Uterus (tissue), 3 donors: ENCODE measurements at regions not wholly inside any gene's neighbourhood (a gene's known extent, or its start where the extent isn't known, plus 50 kb on each side); places are given as distances from the start of the nearest gene placed in this dataset.

Source experiments
- DNase-seq, 2 donors: peaks; one replicate each; pipeline ENCODE4 v3.0.0-alpha.2; 2019 to 2020
- H3K27ac ChIP-seq, 2 donors: fragments of 200-600 bp; sonication (generic); 1 replicate in 1 of 2; 2 replicates in 1 of 2; pipeline ENCODE4 v1.5.1; 2016 to 2018
- H3K27me3 ChIP-seq, 2 donors: fragments of 200-600 bp; sonication (generic); one replicate each; pipeline ENCODE4 v1.5.1; 2018 to 2019; ENCODE audit warnings: control low read depth in 1 of 2
- H3K36me3 ChIP-seq, 2 donors: fragments of 200-600 bp; sonication (generic); one replicate each; pipeline ENCODE4 v1.5.1; 2019; ENCODE audit warnings: control low read depth in 1 of 2
- H3K4me1 ChIP-seq, 2 donors: fragments of 200-600 bp; sonication (generic); one replicate each; pipeline ENCODE4 v1.5.1; 2018 to 2019; ENCODE audit warnings: control low read depth in 1 of 2
- H3K4me3 ChIP-seq, 2 donors: fragments of 200-600 bp; sonication (generic); 1 replicate in 1 of 2; 2 replicates in 1 of 2; pipeline ENCODE4 v1.5.1; 2018 to 2019; ENCODE audit warnings: mild to moderate bottlenecking in 1 of 2
- H3K9me3 ChIP-seq, 2 donors: fragments of 200-600 bp; sonication (generic); one replicate each; pipeline ENCODE4 v1.5.1; 2019; ENCODE audit warnings: control low read depth in 1 of 2
- CTCF ChIP-seq, 4 experiments: fragments of 200-600 bp in 2 of 4; fragments of 450-650 bp in 2 of 4; sonication (generic) in 2 of 4; IDR thresholded peaks; one replicate each; pipeline ENCODE4 v1.5.1; 2016 to 2019; ENCODE audit warnings: antibody characterized with exemption in 4 of 4, mild to moderate bottlenecking in 2 of 4, moderate library complexity in 1 of 4
- POLR2A ChIP-seq, 2 donors: fragments of 450-650 bp; IDR thresholded peaks; one replicate each; pipeline ENCODE4 v1.6.1; 2016; ENCODE audit warnings: antibody characterized with exemption in 2 of 2, mild to moderate bottlenecking in 1 of 2, moderate library complexity in 1 of 2
- intact Hi-C: fragments of 100-400 bp; cut with DNase I; formaldehyde crosslinking; loops from one replicate; pipeline ENCODE4 v1.15.1; 2023; ENCODE audit warnings: low total_unique reads
- donor health status: DM: yes; HTN: yes; CAD: no.

GRCh38 chr2:22276696-22277095, 1108.3 kb upstream of the KLHL29 start:
- TF ChIP-seq CTCF (IDR thresholded peaks at IDR 0.05) (no peak), POLR2A (IDR thresholded peaks at IDR 0.05) (no peak)
- no peaks in the 10 kb centered on the region for H3K9me3 ChIP-seq
- no peaks in the 10 kb centered on the region for H3K27me3 ChIP-seq
- H3K4me1 ChIP-seq = no peaks in the 10 kb centered on the region
- no peak overlapping the region for H3K27ac ChIP-seq
- DNase-seq = no peak
- H3K36me3 ChIP-seq = no peaks in the 10 kb centered on the region
- H3K4me3 ChIP-seq = no peak overlapping the region
- intact Hi-C loops = no loop called here

- TF ChIP-seq CTCF (IDR thresholded peaks at IDR 0.05) (no peak), POLR2A (IDR thresholded peaks at IDR 0.05) (no peak)
- intact Hi-C loops = no loop called here
- no peak for DNase-seq
Measured at GRCh38 chr2:22279541-22279940, 1105.4 kb upstream of the KLHL29 start.

GRCh38 chr2:22281033-22281432, 1103.9 kb upstream of the KLHL29 start:
- Histone ChIP-seq H3K4me1 (no peaks in the 10 kb centered on the region), H3K9me3 (no peaks in the 10 kb centered on the region), H3K36me3 (no peaks in the 10 kb centered on the region), H3K27me3 (no peaks in the 10 kb centered on the region), H3K4me3 (no peak overlapping the region), H3K27ac (no peak overlapping the region)
- intact Hi-C loops = no loop called here
- no peak for DNase-seq
- TF ChIP-seq POLR2A (IDR thresholded peaks at IDR 0.05) = no peak
- TF ChIP-seq CTCF (IDR thresholded peaks at IDR 0.05) = no peak

More at GRCh38 chr2:22279541-22279940, 1105.4 kb upstream of the KLHL29 start:
- Histone ChIP-seq H3K4me1 (no peaks in the 10 kb centered on the region), H3K4me3 (no peak overlapping the region), H3K27ac (no peak overlapping the region), H3K9me3 (no peaks in the 10 kb centered on the region), H3K36me3 (no peaks in the 10 kb centered on the region), H3K27me3 (no peaks in the 10 kb centered on the region)

- intact Hi-C loops = no loop called here
- no peak overlapping the region for H3K27ac ChIP-seq
- H3K27me3 ChIP-seq = no peaks in the 10 kb centered on the region
- no peak overlapping the region for H3K4me3 ChIP-seq
- H3K9me3 ChIP-seq = no peaks in the 10 kb centered on the region
- no peak for TF ChIP-seq POLR2A (IDR thresholded peaks at IDR 0.05)
- TF ChIP-seq CTCF (IDR thresholded peaks at IDR 0.05) = no peak
- no peak for DNase-seq
- H3K36me3 ChIP-seq = no peaks in the 10 kb centered on the region
- no peaks in the 10 kb centered on the region for H3K4me1 ChIP-seq
Measured at GRCh38 chr2:22282220-22282619, 1102.8 kb upstream of the KLHL29 start.

- no peak for DNase-seq
- intact Hi-C loops = no loop called here
- H3K4me1 ChIP-seq = no peaks in the 10 kb centered on the region
- TF ChIP-seq CTCF (IDR thresholded peaks at IDR 0.05) = no peak
- H3K27ac ChIP-seq = no peak overlapping the region
- no peaks in the 10 kb centered on the region for H3K36me3 ChIP-seq
- H3K9me3 ChIP-seq = no peaks in the 10 kb centered on the region
- no peak overlapping the region for H3K4me3 ChIP-seq
- no peaks in the 10 kb centered on the region for H3K27me3 ChIP-seq
Measured at GRCh38 chr2:22282916-22283315, 1102.1 kb upstream of the KLHL29 start.
